HEK293 (cell line): ENCODE measurements at regions not wholly inside any gene's neighbourhood (a gene's known extent, or its start where the extent isn't known, plus 50 kb on each side); places are given as distances from the start of the nearest gene placed in this dataset.

Experiments used
- CTCF ChIP-seq: fragments of 450-650 bp; formaldehyde crosslinking; IDR thresholded peaks from 2 replicates; pipeline ENCODE4 v1.5.1; 2016; ENCODE audit warnings: missing biosample characterization, missing genetic modification characterization
- ZBTB21 ChIP-seq: fragments of 450-650 bp; formaldehyde crosslinking; IDR thresholded peaks from 2 replicates; pipeline ENCODE4 v1.5.1; 2017; ENCODE audit warnings: missing biosample characterization, missing genetic modification characterization
- ZBTB44 ChIP-seq: fragments of 450-650 bp; IDR thresholded peaks from 2 replicates; pipeline ENCODE4 v1.5.1; 2018; ENCODE audit warnings: missing biosample characterization, mild to moderate bottlenecking, missing genetic modification characterization
- ZNF121 ChIP-seq: fragments of 450-650 bp; formaldehyde crosslinking; IDR thresholded peaks from 2 replicates; pipeline ENCODE4 v1.5.1; 2016; ENCODE audit warnings: missing biosample characterization, missing genetic modification characterization
- ZNF274 ChIP-seq, 2 experiments: fragments of 200-500 bp in 1 of 2; fragments of 450-650 bp in 1 of 2; sonication (Bioruptor generic) in 1 of 2; formaldehyde crosslinking in 1 of 2; IDR thresholded peaks; 2 replicates each; pipeline versions ENCODE4 v1.5.1 to v1.6.1; 2014 to 2016; ENCODE audit warnings: borderline replicate concordance in 1 of 2, inconsistent platforms in 1 of 2, low read length in 1 of 2, missing biosample characterization in 1 of 2, missing genetic modification characterization in 1 of 2
- ZNF600 ChIP-seq: fragments of 450-650 bp; formaldehyde crosslinking; IDR thresholded peaks from 2 replicates; pipeline ENCODE4 v1.5.1; 2016; ENCODE audit warnings: missing biosample characterization, missing genetic modification characterization
- ZNF707 ChIP-seq: fragments of 450-650 bp; formaldehyde crosslinking; IDR thresholded peaks from 2 replicates; pipeline ENCODE4 v1.5.1; 2016; ENCODE audit warnings: missing biosample characterization, missing genetic modification characterization

GRCh38 chr6:134819863-134820800 lies 129.8 kb downstream of the ALDH8A1 start:
- TF ChIP-seq CTCF (tag by site-specific recombination) (no peak), ZBTB21 (tag by site-specific recombination) (no peak), ZNF121 (tag by site-specific recombination) (no peak), ZBTB44 (tag by site-specific recombination) (no peak), ZNF707 (no peak), ZNF274 (IDR thresholded peaks at IDR 0.05; ENCODE audit: low read length) (no peak), ZNF274 (tag by site-specific recombination; IDR thresholded peaks at IDR 0.05; ENCODE audit: borderline replicate concordance) (no peak), ZNF600 (tag by site-specific recombination) (no peak)
